ENCODE measurements at regions not wholly inside any gene's neighbourhood (a gene's known extent, or its start where the extent isn't known, plus 50 kb on each side); places are given as distances from the start of the nearest gene placed in this dataset.

DNA sequence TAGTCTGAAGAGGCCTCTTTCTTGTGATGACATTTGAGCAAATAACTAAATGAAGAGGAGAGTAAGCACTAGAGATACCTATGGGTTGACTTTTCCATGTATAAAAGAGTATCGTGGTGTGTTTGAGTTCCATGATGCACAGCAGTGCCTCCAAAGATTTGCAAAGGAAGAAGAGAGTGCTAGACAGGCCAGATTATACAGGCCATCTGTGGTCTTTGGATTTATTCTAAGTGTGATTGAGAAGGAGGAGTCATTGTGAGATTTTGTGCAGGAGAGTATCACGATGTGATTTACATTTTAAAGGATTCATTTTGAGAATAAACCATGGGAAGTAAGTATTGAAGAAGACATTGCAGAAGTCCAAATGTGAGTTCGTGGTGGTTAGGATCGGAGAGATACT, 695.9 kb upstream of the FAM98A start:
- WGBS (ENCODE audit: insufficient coverage, low coverage, low lambda C conversion rate, missing lambda C conversion rate), result 69% methylated on average over 4 of the region's 4 CpGs
- DNase-seq, result no peak
- ATAC-seq, result no peak
- H3K9me3 ChIP-seq, result no peaks in the 10 kb centered on the region
- no peak for TF ChIP-seq POLR2A (IDR thresholded peaks at IDR 0.05)
- TF ChIP-seq, protein P1, sequence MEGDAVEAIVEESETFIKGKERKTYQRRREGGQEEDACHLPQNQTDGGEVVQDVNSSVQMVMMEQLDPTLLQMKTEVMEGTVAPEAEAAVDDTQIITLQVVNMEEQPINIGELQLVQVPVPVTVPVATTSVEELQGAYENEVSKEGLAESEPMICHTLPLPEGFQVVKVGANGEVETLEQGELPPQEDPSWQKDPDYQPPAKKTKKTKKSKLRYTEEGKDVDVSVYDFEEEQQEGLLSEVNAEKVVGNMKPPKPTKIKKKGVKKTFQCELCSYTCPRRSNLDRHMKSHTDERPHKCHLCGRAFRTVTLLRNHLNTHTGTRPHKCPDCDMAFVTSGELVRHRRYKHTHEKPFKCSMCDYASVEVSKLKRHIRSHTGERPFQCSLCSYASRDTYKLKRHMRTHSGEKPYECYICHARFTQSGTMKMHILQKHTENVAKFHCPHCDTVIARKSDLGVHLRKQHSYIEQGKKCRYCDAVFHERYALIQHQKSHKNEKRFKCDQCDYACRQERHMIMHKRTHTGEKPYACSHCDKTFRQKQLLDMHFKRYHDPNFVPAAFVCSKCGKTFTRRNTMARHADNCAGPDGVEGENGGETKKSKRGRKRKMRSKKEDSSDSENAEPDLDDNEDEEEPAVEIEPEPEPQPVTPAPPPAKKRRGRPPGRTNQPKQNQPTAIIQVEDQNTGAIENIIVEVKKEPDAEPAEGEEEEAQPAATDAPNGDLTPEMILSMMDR (IDR thresholded peaks at IDR 0.05), result no peak
- no peaks in the 10 kb centered on the region for H3K27me3 ChIP-seq
- H3K4me1 ChIP-seq, result no peaks in the 10 kb centered on the region
- intact Hi-C loops (cut with DNase I), result no loop called here
- H3K36me3 ChIP-seq, result no peaks in the 10 kb centered on the region
- H3K4me3 ChIP-seq, result no peak overlapping the region
- no peak overlapping the region for H3K27ac ChIP-seq

DNA sequence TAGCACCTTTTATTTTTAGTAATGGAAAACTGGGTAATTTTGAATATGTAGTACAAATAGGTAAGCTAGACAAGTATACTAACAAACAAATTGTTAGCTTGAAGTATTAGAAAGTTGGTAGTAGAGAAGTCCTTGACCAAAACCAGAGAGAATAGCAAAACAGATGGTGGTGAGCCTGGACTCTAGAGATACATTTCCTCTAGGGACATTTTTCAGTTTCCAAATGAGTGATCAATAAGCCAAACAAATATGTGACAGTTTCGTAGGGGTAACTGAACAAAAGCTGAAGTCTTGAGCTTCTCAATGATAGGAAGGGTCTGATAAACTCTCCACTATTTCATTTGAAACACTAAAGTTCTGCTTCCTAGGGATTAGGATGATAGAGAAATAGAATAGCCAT, 692.0 kb upstream of the FAM98A start:
- Histone ChIP-seq H3K27me3 (no peaks in the 10 kb centered on the region), H3K36me3 (no peaks in the 10 kb centered on the region), H3K4me1 (no peaks in the 10 kb centered on the region), H3K27ac (no peak overlapping the region), H3K4me3 (no peak overlapping the region), H3K9me3 (no peaks in the 10 kb centered on the region)
- intact Hi-C loops (cut with DNase I), result no loop called here
- 0% methylated on average over 1 of the region's 1 CpG for WGBS (ENCODE audit: insufficient coverage, low coverage, low lambda C conversion rate, missing lambda C conversion rate)
- TF ChIP-seq, protein P1 (IDR thresholded peaks at IDR 0.05), result no peak
- TF ChIP-seq POLR2A (IDR thresholded peaks at IDR 0.05), result no peak
- ATAC-seq (no peak), DNase-seq (no peak)

DNA sequence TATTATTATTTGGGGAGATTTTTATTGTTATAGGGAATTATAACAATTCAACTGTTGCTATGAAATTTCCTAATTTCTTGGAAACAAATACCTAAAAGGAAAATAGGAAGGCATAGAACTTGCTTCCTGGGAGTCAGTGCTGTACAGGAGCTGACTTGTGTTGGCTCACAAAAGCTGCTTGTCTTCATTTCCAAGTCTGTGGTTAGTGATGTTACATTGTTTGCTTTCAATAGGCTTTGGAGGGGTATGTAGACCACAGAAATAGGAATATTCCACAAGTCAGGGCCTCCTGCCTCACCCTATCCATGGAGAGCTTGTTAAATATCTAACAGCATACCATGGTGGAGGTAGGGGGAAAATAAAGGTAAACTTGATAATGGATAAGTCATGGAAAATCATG, 688.9 kb upstream of the FAM98A start:
- no peak for DNase-seq
- TF ChIP-seq, protein P1 (IDR thresholded peaks at IDR 0.05), result no peak
- no peak for TF ChIP-seq POLR2A (IDR thresholded peaks at IDR 0.05)
- H3K9me3 ChIP-seq, result no peaks in the 10 kb centered on the region
- intact Hi-C loops (cut with DNase I), result no loop called here
- ATAC-seq, result no peak
- H3K4me1 ChIP-seq, result no peaks in the 10 kb centered on the region
- no peaks in the 10 kb centered on the region for H3K36me3 ChIP-seq
- no peaks in the 10 kb centered on the region for H3K27me3 ChIP-seq
- H3K4me3 ChIP-seq, result no peak overlapping the region
- no peak overlapping the region for H3K27ac ChIP-seq

DNA sequence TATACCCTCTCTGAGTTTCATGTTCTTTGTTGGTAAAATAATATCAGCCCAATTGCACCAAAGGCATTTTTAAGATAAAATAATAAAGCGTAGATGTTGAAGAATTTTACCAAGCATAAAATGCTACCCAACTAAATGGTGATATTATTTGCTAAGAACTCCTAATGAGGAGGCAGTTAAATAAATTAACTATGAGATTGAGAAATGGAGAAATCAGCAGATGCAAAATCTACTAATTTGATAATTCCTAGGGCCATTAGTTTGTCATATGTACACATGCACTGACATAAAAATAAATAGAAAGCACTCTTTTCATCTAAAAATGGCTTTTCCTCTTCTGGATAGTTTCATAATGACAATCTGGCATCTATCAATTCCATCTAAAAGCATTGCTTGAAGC, 681.5 kb upstream of the FAM98A start:
- Histone ChIP-seq H3K27ac (no peak overlapping the region), H3K4me1 (no peaks in the 10 kb centered on the region), H3K4me3 (no peak overlapping the region), H3K9me3 (no peaks in the 10 kb centered on the region), H3K36me3 (no peaks in the 10 kb centered on the region), H3K27me3 (no peaks in the 10 kb centered on the region)
- intact Hi-C loops (cut with DNase I), result no loop called here
- ATAC-seq (no peak), DNase-seq (no peak)
- WGBS (ENCODE audit: insufficient coverage, low coverage, low lambda C conversion rate, missing lambda C conversion rate), result 83% methylated on average over 1 of the region's 1 CpG
- no peak for TF ChIP-seq POLR2A (IDR thresholded peaks at IDR 0.05)
- TF ChIP-seq, protein P1 (IDR thresholded peaks at IDR 0.05), result no peak

Data from right lobe of liver (tissue), 6 donors.